ENCODE measurements at regions not wholly inside any gene's neighbourhood (a gene's known extent, or its start where the extent isn't known, plus 50 kb on each side); places are given as distances from the start of the nearest gene placed in this dataset.
"Not testable (repeated sequence)": the region's sequence is repeated elsewhere in the genome, so short reads cannot be mapped to it uniquely, and the experiment has no call there.

DNA sequence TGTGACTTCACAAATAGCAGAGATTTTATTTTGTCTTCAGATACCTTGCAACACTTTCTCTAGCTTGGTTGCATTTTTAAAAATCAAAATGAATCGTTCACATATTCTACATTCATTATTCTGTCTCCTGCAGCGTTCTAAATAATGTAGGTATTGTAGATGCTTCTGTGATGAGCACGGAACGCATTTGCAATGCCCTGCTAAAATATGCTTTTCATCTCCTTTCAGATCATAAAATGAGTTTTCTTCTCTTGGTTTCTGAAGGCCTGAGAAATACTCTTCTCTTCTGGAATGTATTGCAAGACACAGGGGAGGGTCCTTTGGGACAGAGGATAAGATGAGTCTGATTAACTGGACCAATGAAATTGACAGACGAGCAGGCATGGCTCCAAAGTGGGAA lies 390.7 kb downstream of the PREX1 start:
- TF ChIP-seq, protein P1, sequence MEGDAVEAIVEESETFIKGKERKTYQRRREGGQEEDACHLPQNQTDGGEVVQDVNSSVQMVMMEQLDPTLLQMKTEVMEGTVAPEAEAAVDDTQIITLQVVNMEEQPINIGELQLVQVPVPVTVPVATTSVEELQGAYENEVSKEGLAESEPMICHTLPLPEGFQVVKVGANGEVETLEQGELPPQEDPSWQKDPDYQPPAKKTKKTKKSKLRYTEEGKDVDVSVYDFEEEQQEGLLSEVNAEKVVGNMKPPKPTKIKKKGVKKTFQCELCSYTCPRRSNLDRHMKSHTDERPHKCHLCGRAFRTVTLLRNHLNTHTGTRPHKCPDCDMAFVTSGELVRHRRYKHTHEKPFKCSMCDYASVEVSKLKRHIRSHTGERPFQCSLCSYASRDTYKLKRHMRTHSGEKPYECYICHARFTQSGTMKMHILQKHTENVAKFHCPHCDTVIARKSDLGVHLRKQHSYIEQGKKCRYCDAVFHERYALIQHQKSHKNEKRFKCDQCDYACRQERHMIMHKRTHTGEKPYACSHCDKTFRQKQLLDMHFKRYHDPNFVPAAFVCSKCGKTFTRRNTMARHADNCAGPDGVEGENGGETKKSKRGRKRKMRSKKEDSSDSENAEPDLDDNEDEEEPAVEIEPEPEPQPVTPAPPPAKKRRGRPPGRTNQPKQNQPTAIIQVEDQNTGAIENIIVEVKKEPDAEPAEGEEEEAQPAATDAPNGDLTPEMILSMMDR (IDR thresholded peaks at IDR 0.05; ENCODE audit: low read depth, low read length), result no peak
- Histone ChIP-seq H3K36me3 (no peaks in the 10 kb centered on the region), H3K27me3 (ENCODE audit: insufficient read depth, low read depth, severe bottlenecking) (no peaks in the 10 kb centered on the region), H3K9me3 (ENCODE audit: severe bottlenecking) (peaks cover 5% of the 10 kb centered on the region), H3K27ac (no peak overlapping the region), H3K4me3 (ENCODE audit: low read depth, low read length) (no peak overlapping the region)
- no peak for DNase-seq

DNA sequence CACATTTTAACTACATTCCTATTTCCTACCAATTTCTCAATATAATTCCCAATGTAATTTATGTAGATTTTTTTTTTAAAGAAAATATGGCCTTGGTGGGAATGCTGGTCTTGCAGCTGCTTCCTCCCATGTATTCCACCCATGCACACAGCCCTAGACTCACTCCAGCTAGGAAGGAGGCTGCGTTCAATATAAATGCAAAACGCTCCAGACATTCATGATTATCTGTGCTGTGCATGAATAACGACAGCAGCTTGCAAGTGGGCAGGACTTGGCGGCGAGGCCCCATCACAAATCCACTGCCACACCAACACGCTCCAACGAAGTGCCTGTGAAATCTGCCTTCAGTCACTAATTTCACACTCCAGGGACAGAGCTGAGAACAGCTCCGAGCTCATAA lies 391.2 kb downstream of the PREX1 start:
- not testable (repeated sequence) for H3K36me3 ChIP-seq; H3K27ac ChIP-seq; H3K27me3 ChIP-seq (ENCODE audit: insufficient read depth, low read depth, severe bottlenecking); H3K9me3 ChIP-seq (ENCODE audit: severe bottlenecking); H3K4me3 ChIP-seq (ENCODE audit: low read depth, low read length); DNase-seq

DNA sequence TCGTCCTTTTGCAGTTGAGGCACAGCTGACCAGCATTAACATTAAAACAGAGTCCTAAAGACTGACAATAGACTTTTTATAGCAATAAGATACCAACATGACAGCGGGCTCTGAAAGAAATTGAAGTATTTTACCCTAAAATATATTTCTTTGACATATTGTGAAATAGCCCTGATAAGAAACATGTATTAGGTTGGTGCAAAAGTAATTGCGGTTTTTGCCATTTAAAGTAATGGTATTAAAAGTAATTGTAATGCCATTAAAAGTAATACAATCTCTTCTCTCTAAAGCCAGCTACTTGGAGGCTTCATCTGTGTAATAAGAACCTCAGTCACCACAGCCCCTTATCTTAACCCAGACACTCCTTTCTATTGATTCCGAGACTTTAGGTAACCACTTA lies 394.6 kb downstream of the PREX1 start:
- peaks cover 3% of the 10 kb centered on the region for H3K9me3 ChIP-seq (ENCODE audit: severe bottlenecking)
- no peaks in the 10 kb centered on the region for H3K36me3 ChIP-seq
- no peak overlapping the region for H3K4me3 ChIP-seq (ENCODE audit: low read depth, low read length)
- TF ChIP-seq, protein P1 (IDR thresholded peaks at IDR 0.05; ENCODE audit: low read depth, low read length), result no peak
- no peak overlapping the region for H3K27ac ChIP-seq
- no peaks in the 10 kb centered on the region for H3K27me3 ChIP-seq (ENCODE audit: insufficient read depth, low read depth, severe bottlenecking)
- no peak for DNase-seq

DNA sequence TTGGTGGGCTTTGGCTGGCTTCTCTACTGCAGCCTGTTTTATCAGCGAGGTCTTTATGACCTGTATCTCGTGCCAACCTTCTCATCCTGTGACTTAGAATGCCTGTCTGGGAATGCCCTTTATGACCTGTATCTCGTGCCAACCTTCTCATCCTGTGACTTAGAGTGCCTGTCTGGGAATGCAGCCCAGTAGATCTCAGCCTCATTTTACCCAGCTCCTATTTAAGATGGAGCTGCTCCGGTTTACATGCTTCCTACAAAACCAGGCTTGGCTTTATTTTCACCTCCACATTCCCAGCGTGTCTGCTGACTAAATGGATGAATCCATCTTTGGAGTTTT lies 395.3 kb downstream of the PREX1 start:
- TF ChIP-seq, protein P1 (IDR thresholded peaks at IDR 0.05; ENCODE audit: low read depth, low read length), result no peak
- Histone ChIP-seq H3K36me3 (no peaks in the 10 kb centered on the region), H3K4me3 (ENCODE audit: low read depth, low read length) (no peak overlapping the region), H3K27ac (no peak overlapping the region), H3K27me3 (ENCODE audit: insufficient read depth, low read depth, severe bottlenecking) (no peaks in the 10 kb centered on the region), H3K9me3 (ENCODE audit: severe bottlenecking) (no peaks in the 10 kb centered on the region)
- DNase-seq, result no peak

DNA sequence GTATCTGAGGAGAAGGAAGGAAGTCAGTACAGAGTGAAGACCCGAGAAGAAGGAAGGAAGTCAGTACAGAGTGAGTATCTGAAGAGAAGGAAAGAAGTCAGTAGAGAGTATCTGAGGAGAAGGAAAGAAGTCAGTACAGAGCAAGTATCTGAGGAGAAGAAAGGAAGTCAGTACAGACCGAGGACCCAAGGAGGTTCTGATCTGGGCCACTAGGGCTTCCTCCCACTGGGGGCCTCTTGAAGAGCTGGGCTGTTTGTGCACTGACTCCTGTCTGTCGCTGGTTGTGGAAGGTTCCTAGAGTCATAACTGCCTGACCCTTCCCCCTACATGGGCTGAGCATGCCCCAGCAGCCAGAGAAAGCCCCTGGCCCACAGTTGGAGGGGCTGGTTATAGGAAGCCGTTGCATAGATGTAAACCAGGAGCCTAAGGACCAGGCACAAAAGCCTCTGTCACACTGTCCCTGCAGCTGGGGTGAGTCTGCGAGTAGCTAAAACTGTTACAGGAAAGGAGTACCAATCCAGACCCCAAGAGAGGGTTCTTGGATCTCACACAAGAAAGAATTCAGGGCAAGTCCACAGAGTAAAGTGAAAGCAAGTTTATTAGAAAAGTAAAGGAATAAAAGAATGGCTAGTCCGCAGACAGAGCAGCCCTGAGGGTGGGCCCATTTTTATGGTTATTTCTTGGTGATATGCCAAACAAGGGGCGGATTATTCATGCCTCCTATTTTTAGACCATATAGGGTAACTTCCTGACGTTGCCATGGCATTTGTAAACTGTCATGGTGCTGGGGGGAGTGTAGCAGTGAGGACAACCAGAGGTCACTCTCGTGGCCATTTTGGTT lies 395.9 kb downstream of the PREX1 start:
- H3K27ac ChIP-seq, result no peak overlapping the region
- H3K4me3 ChIP-seq (ENCODE audit: low read depth, low read length), result no peak overlapping the region
- DNase-seq, result no peak
- TF ChIP-seq, protein P1 (IDR thresholded peaks at IDR 0.05; ENCODE audit: low read depth, low read length), result no peak
- no peaks in the 10 kb centered on the region for H3K36me3 ChIP-seq
- no peaks in the 10 kb centered on the region for H3K27me3 ChIP-seq (ENCODE audit: insufficient read depth, low read depth, severe bottlenecking)
- no peaks in the 10 kb centered on the region for H3K9me3 ChIP-seq (ENCODE audit: severe bottlenecking)

DNA sequence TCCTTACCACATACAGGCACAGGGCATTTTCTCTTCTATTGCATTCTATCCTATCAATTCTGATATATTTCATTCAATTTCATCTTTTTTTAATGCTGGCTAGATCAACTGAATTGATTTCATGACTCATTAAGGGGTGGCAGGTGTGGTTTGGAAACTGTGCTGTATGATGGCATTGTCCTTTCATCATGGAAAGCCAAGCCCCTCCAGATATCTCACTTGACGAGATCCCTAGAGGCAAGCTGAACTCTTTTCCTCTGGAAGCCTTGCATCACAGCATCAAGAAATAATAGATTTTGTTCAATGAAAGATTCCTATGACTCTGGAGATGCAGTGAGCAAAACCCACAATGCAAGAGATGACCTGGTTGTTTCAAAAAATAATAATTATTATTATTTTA lies 401.2 kb downstream of the PREX1 start:
- no peak overlapping the region for H3K4me3 ChIP-seq (ENCODE audit: low read depth, low read length)
- no peak overlapping the region for H3K27ac ChIP-seq
- TF ChIP-seq, protein P1 (IDR thresholded peaks at IDR 0.05; ENCODE audit: low read depth, low read length), result no peak
- no peaks in the 10 kb centered on the region for H3K27me3 ChIP-seq (ENCODE audit: insufficient read depth, low read depth, severe bottlenecking)
- DNase-seq, result no peak
- H3K36me3 ChIP-seq, result no peaks in the 10 kb centered on the region
- H3K9me3 ChIP-seq (ENCODE audit: severe bottlenecking), result no peaks in the 10 kb centered on the region

Data from WERI-Rb-1 (cell line).